ENCODE measurements at regions not wholly inside any gene's neighbourhood (a gene's known extent, or its start where the extent isn't known, plus 50 kb on each side); places are given as distances from the start of the nearest gene placed in this dataset.

- H3K27me3 Mint-ChIP-seq (ENCODE audit: unreplicated experiment) = no peaks in the 10 kb centered on the region
- no peaks in the 10 kb centered on the region for H3K36me3 Mint-ChIP-seq (ENCODE audit: unreplicated experiment)
- TF ChIP-seq CTCF (IDR thresholded peaks at IDR 0.05; ENCODE audit: partially characterized antibody, unreplicated experiment) = no peak
- DNase-seq = no peak
- H3K4me3 Mint-ChIP-seq (ENCODE audit: unreplicated experiment) = no peak overlapping the region
- H3K27ac Mint-ChIP-seq (ENCODE audit: unreplicated experiment) = no peak overlapping the region
- no peaks in the 10 kb centered on the region for H3K9me3 Mint-ChIP-seq (ENCODE audit: unreplicated experiment)
- H3K4me1 Mint-ChIP-seq (ENCODE audit: low read depth, unreplicated experiment) = no peaks in the 10 kb centered on the region
Measured at GRCh38 chr4:60581919-60582536, 618.1 kb upstream of the ADGRL3 start.

- H3K36me3 Mint-ChIP-seq (ENCODE audit: unreplicated experiment) = no peaks in the 10 kb centered on the region
- TF ChIP-seq CTCF (IDR thresholded peaks at IDR 0.05; ENCODE audit: partially characterized antibody, unreplicated experiment) = no peak
Measured at GRCh38 chr4:60588556-60588955, 611.6 kb upstream of the ADGRL3 start.

GRCh38 chr4:60589425-60589824 lies 610.7 kb upstream of the ADGRL3 start:
- no peak for DNase-seq
- Mint-ChIP-seq H3K27ac (ENCODE audit: unreplicated experiment) (no peak overlapping the region), H3K9me3 (ENCODE audit: unreplicated experiment) (no peaks in the 10 kb centered on the region)

More at GRCh38 chr4:60588556-60588955, 611.6 kb upstream of the ADGRL3 start:
- no peaks in the 10 kb centered on the region for H3K27me3 Mint-ChIP-seq (ENCODE audit: unreplicated experiment)
- no peak overlapping the region for H3K27ac Mint-ChIP-seq (ENCODE audit: unreplicated experiment)
- no peak overlapping the region for H3K4me3 Mint-ChIP-seq (ENCODE audit: unreplicated experiment)
- no peaks in the 10 kb centered on the region for H3K9me3 Mint-ChIP-seq (ENCODE audit: unreplicated experiment)
- DNase-seq = no peak
- H3K4me1 Mint-ChIP-seq (ENCODE audit: low read depth, unreplicated experiment) = no peaks in the 10 kb centered on the region

GRCh38 chr4:60590116-60590515 lies 610.0 kb upstream of the ADGRL3 start:
- Mint-ChIP-seq H3K4me1 (ENCODE audit: low read depth, unreplicated experiment) (no peaks in the 10 kb centered on the region), H3K9me3 (ENCODE audit: unreplicated experiment) (no peaks in the 10 kb centered on the region), H3K36me3 (ENCODE audit: unreplicated experiment) (no peaks in the 10 kb centered on the region), H3K27ac (ENCODE audit: unreplicated experiment) (no peak overlapping the region), H3K4me3 (ENCODE audit: unreplicated experiment) (no peak overlapping the region), H3K27me3 (ENCODE audit: unreplicated experiment) (no peaks in the 10 kb centered on the region)
- no peak for TF ChIP-seq CTCF (IDR thresholded peaks at IDR 0.05; ENCODE audit: partially characterized antibody, unreplicated experiment)
- DNase-seq = no peak

More at GRCh38 chr4:60589425-60589824, 610.7 kb upstream of the ADGRL3 start:
- no peaks in the 10 kb centered on the region for H3K27me3 Mint-ChIP-seq (ENCODE audit: unreplicated experiment)
- no peak overlapping the region for H3K4me3 Mint-ChIP-seq (ENCODE audit: unreplicated experiment)
- no peaks in the 10 kb centered on the region for H3K36me3 Mint-ChIP-seq (ENCODE audit: unreplicated experiment)
- H3K4me1 Mint-ChIP-seq (ENCODE audit: low read depth, unreplicated experiment) = no peaks in the 10 kb centered on the region
- TF ChIP-seq CTCF (IDR thresholded peaks at IDR 0.05; ENCODE audit: partially characterized antibody, unreplicated experiment) = no peak

- H3K9me3 Mint-ChIP-seq (ENCODE audit: unreplicated experiment) = no peaks in the 10 kb centered on the region
- H3K36me3 Mint-ChIP-seq (ENCODE audit: unreplicated experiment) = no peaks in the 10 kb centered on the region
- no peak for TF ChIP-seq CTCF (IDR thresholded peaks at IDR 0.05; ENCODE audit: partially characterized antibody, unreplicated experiment)
Measured at GRCh38 chr4:60605646-60606354, 594.3 kb upstream of the ADGRL3 start.

More at GRCh38 chr4:60605646-60606354, 594.3 kb upstream of the ADGRL3 start:
- no peak overlapping the region for H3K27ac Mint-ChIP-seq (ENCODE audit: unreplicated experiment)
- no peak for DNase-seq
- H3K4me1 Mint-ChIP-seq (ENCODE audit: low read depth, unreplicated experiment) = no peaks in the 10 kb centered on the region
- no peak overlapping the region for H3K4me3 Mint-ChIP-seq (ENCODE audit: unreplicated experiment)
- H3K27me3 Mint-ChIP-seq (ENCODE audit: unreplicated experiment) = peaks cover 2% of the 10 kb centered on the region
